SU-DHL-6 (cell line): ENCODE measurements at regions not wholly inside any gene's neighbourhood (a gene's known extent, or its start where the extent isn't known, plus 50 kb on each side); places are given as distances from the start of the nearest gene placed in this dataset.
"Not testable (repeated sequence)": the region's sequence is repeated elsewhere in the genome, so short reads cannot be mapped to it uniquely, and the experiment has no call there.

ENCODE experiments used
- H2AFZ ChIP-seq: fragments of 200-600 bp; sonication (generic); 2 replicates; pipeline ENCODE4 v1.6.1; 2014; ENCODE audit warnings: low read depth, mild to moderate bottlenecking, moderate library complexity, mixed read lengths, antibody characterized with exemption, low read length; ENCODE audit not compliant: severe bottlenecking
- H3F3A ChIP-seq: fragments of 200-600 bp; shearing (Covaris generic); 2 replicates; pipeline ENCODE4 v1.6.0; 2016; ENCODE audit warnings: antibody characterized with exemption, mild to moderate bottlenecking; ENCODE audit not compliant: insufficient read depth
- H3K27ac ChIP-seq: fragments of 200-600 bp; sonication (generic); 2 replicates; pipeline ENCODE4 v1.5.1; 2016; ENCODE audit warnings: low read depth, mild to moderate bottlenecking, low read length, moderate library complexity, mixed read lengths
- H3K27me3 ChIP-seq: fragments of 200-600 bp; sonication (generic), shearing (Covaris generic); 2 replicates; pipeline ENCODE4 v1.6.0; 2014; ENCODE audit warnings: mild to moderate bottlenecking, low read length
- H3K36me3 ChIP-seq: fragments of 200-600 bp; sonication (generic); 2 replicates; pipeline ENCODE4 v1.6.1; 2014; ENCODE audit warnings: mild to moderate bottlenecking, low read length, mixed read lengths
- H3K4me2 ChIP-seq: fragments of 300-600, 200-600 bp; shearing (Covaris generic), sonication (generic); 2 replicates; pipeline ENCODE4 v1.6.0; 2014; ENCODE audit warnings: low read length, low read depth, mild to moderate bottlenecking; ENCODE audit not compliant: poor library complexity, severe bottlenecking
- H3K4me3 ChIP-seq: fragments of 200-600 bp; sonication (generic); 2 replicates; pipeline ENCODE4 v1.5.1; 2014; ENCODE audit warnings: antibody characterized with exemption, low read length, mild to moderate bottlenecking, mixed read lengths; ENCODE audit not compliant: insufficient read depth, poor library complexity, severe bottlenecking
- H3K79me2 ChIP-seq: fragments of 200-600 bp; sonication (generic); 2 replicates; pipeline ENCODE4 v1.6.1; 2014; ENCODE audit warnings: mild to moderate bottlenecking, low read length, moderate library complexity; ENCODE audit not compliant: insufficient read depth
- H3K9ac ChIP-seq: fragments of 200-600 bp; sonication (generic); 2 replicates; pipeline ENCODE4 v1.7.0; 2014; ENCODE audit warnings: mild to moderate bottlenecking, low read length
- H3K9me2 ChIP-seq: fragments of 200-600 bp; sonication (generic); replicated peaks from 2 replicates; pipeline ENCODE4 v1.6.1; 2014; ENCODE audit warnings: low read length; ENCODE audit not compliant: insufficient read depth
- H3K9me3 ChIP-seq: fragments of 200-600 bp; sonication (generic); 2 replicates; pipeline ENCODE4 v1.6.1; 2014; ENCODE audit warnings: low read length, mixed read lengths; ENCODE audit not compliant: insufficient read depth
- H4K20me1 ChIP-seq: fragments of 200-600 bp; sonication (generic); 2 replicates; pipeline ENCODE4 v1.6.1; 2014; ENCODE audit warnings: low read depth, mild to moderate bottlenecking, antibody characterized with exemption, low read length, moderate library complexity, mixed read lengths
- EZH2phosphoT487 ChIP-seq: fragments of 200-600 bp; sonication (generic), shearing (Covaris generic); conservative IDR thresholded peaks from 2 replicates; pipeline ENCODE4 v1.6.1; 2018; ENCODE audit warnings: mild to moderate bottlenecking, antibody characterized with exemption, low read length, moderate library complexity, mixed read lengths
- TF ChIP-seq, protein P1 (sequence below): fragments of 200-600 bp; sonication (generic); IDR thresholded peaks from one replicate; pipeline ENCODE4 v1.5.1; 2017; ENCODE audit warnings: antibody characterized with exemption, mild to moderate bottlenecking, low read length, moderate library complexity; ENCODE audit not compliant: insufficient read depth, poor library complexity, severe bottlenecking

DNA sequence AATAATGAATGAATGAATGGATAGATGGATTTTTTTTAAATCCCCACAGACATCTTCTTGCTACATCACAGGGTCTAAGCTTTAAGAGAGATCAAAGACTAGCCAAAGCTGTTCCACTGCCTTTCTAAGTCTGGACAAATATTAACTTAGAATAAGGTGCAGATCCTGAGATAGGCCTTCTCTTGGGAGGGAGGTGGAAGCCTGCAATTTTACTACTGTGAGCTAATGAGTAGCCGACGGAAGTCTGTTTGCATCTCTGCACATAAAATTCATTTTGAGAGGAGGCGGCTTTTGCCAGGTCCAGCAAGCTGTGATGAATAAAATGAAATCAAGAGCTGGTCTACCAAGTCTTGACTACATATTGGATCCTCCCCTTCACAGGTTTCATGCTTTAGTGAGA is 484.9 kb downstream of the TMEM38B start:
- Histone ChIP-seq H3K4me3 (no peak overlapping the region), H3K27ac (no peak overlapping the region), H3K9me2 (no peaks in the 10 kb centered on the region), H3K27me3 (no peaks in the 10 kb centered on the region), H4K20me1 (no peaks in the 10 kb centered on the region), H2AFZ (no peak overlapping the region), H3F3A (no peaks in the 10 kb centered on the region), H3K9me3 (no peaks in the 10 kb centered on the region), H3K36me3 (no peaks in the 10 kb centered on the region), H3K79me2 (no peaks in the 10 kb centered on the region), H3K4me2 (no peak overlapping the region), H3K9ac (no peak overlapping the region)
- TF ChIP-seq, protein P1, sequence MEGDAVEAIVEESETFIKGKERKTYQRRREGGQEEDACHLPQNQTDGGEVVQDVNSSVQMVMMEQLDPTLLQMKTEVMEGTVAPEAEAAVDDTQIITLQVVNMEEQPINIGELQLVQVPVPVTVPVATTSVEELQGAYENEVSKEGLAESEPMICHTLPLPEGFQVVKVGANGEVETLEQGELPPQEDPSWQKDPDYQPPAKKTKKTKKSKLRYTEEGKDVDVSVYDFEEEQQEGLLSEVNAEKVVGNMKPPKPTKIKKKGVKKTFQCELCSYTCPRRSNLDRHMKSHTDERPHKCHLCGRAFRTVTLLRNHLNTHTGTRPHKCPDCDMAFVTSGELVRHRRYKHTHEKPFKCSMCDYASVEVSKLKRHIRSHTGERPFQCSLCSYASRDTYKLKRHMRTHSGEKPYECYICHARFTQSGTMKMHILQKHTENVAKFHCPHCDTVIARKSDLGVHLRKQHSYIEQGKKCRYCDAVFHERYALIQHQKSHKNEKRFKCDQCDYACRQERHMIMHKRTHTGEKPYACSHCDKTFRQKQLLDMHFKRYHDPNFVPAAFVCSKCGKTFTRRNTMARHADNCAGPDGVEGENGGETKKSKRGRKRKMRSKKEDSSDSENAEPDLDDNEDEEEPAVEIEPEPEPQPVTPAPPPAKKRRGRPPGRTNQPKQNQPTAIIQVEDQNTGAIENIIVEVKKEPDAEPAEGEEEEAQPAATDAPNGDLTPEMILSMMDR, result no peak
- TF ChIP-seq EZH2phosphoT487, result no peak

DNA sequence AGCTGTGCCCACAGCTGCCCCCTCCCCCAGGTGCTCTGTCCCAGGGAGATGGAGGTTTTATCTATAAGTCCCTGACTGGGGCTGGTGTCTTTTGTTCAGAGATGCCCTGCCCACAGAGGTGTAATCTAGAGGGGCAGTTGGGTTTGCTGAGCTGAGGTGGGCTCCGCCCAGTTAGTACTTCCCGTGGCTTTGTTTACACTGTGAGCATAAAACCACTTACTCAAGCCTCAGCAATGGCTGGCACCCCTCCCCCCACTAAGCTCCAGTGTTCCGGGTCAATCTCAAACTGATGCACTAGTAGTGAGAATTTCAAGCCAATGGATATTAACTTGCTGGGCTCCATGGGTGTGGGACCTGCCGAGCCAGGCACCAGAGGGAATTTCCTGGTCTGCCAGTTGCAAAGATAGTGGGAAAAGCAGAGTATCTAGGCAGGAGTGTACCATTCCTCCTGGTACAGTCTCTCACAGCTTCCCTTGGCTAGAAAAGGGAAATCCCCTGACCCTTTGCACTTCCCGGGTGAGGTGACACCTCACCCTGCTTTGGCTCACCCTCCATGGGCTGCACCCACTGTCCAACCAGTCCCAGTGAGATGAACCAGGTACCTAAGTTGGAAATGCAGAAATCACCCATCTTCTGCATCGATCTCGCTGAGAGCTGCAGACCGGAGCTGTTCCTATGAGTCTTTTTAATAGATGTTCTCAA is 509.6 kb downstream of the TMEM38B start:
- not testable (repeated sequence) for H3K4me3 ChIP-seq, H3K27me3 ChIP-seq, H3K9me3 ChIP-seq, H3F3A ChIP-seq, H3K4me2 ChIP-seq, H2AFZ ChIP-seq, H4K20me1 ChIP-seq, H3K27ac ChIP-seq, H3K9me2 ChIP-seq, H3K9ac ChIP-seq, H3K36me3 ChIP-seq, H3K79me2 ChIP-seq

DNA sequence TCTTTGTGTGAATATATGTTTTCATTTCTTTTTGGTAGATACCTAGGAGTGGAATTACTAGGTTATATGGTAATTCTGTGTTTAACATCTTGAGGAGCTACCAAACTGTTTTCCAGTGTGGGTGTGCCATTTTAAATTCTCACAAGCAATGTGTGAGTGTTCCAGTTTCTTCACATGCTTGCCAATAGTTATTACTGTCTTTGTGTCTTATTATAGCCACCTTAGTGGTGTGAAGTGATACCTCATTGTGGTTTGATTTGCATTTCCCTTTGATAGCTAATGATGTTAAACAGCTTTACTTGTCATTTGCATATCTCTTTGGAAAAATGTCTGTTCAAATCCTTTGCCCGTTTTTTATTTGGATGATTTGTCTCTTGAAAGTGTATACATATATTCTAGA is 513.0 kb downstream of the TMEM38B start:
- no peak overlapping the region for H3K4me3 ChIP-seq
- H3K27me3 ChIP-seq, result no peaks in the 10 kb centered on the region
- H3K36me3 ChIP-seq, result no peaks in the 10 kb centered on the region
- H4K20me1 ChIP-seq, result no peaks in the 10 kb centered on the region
- H3K9me2 ChIP-seq, result no peaks in the 10 kb centered on the region
- no peaks in the 10 kb centered on the region for H3K9me3 ChIP-seq
- H3F3A ChIP-seq, result no peaks in the 10 kb centered on the region
- H3K27ac ChIP-seq, result no peak overlapping the region
- no peak overlapping the region for H3K9ac ChIP-seq
- no peak overlapping the region for H2AFZ ChIP-seq
- H3K4me2 ChIP-seq, result no peak overlapping the region
- H3K79me2 ChIP-seq, result no peaks in the 10 kb centered on the region
- TF ChIP-seq EZH2phosphoT487, result no peak
- TF ChIP-seq, protein P1, result no peak

DNA sequence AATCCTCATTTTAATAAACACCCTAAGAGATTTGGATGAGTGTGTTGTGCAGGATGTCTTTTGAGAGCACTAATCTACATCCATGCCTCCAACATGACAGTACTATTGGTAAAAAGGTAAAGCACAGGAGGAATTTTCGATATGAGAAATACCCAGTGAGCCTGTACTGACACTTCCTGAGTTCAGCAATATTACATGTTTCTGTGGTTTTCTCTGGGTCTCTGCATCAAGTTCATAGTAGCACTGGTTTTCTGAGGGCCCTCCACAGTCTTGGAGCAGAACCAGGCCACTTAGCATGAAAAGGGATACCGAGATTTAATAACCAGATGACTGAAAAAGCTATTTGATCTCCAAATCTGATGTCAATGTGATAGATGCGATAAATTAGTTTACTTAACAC is 524.1 kb downstream of the TMEM38B start:
- Histone ChIP-seq H3K36me3 (no peaks in the 10 kb centered on the region), H3K9ac (no peak overlapping the region), H3K27ac (no peak overlapping the region), H3K4me2 (no peak overlapping the region), H3K27me3 (no peaks in the 10 kb centered on the region), H3K4me3 (no peak overlapping the region), H3K79me2 (no peaks in the 10 kb centered on the region), H3F3A (no peaks in the 10 kb centered on the region), H4K20me1 (no peaks in the 10 kb centered on the region), H2AFZ (no peak overlapping the region), H3K9me3 (no peaks in the 10 kb centered on the region), H3K9me2 (no peaks in the 10 kb centered on the region; the same call in 1 of the 2 replicates)
- TF ChIP-seq EZH2phosphoT487, result no peak
- TF ChIP-seq, protein P1, result no peak
